Keratinocyte (primary cell): ENCODE measurements at regions not wholly inside any gene's neighbourhood (a gene's known extent, or its start where the extent isn't known, plus 50 kb on each side); places are given as distances from the start of the nearest gene placed in this dataset.
"Not testable (repeated sequence)": the region's sequence is repeated elsewhere in the genome, so short reads cannot be mapped to it uniquely, and the experiment has no call there.

ENCODE experiments used
- EZH2 ChIP-seq: IDR thresholded peaks from one replicate; pipeline ENCODE4 v1.6.1; 2012; ENCODE audit warnings: inconsistent platforms, mild to moderate bottlenecking, low read length, moderate library complexity
- TF ChIP-seq, protein P1 (sequence below), 3 experiments: IDR thresholded peaks in 1 of 3; conservative IDR thresholded peaks in 1 of 3; optimal IDR thresholded peaks in 1 of 3; 2 replicates in 2 of 3; 3 replicates in 1 of 3; pipeline versions ENCODE3 to v1.5.1; 2011; ENCODE audit warnings: low read length in 3 of 3, mild to moderate bottlenecking in 3 of 3, moderate library complexity in 2 of 3, control low read depth in 1 of 3, inconsistent platforms in 1 of 3; ENCODE audit not compliant: insufficient read depth in 2 of 3; ENCODE audit errors: extremely low read depth in 1 of 3

DNA sequence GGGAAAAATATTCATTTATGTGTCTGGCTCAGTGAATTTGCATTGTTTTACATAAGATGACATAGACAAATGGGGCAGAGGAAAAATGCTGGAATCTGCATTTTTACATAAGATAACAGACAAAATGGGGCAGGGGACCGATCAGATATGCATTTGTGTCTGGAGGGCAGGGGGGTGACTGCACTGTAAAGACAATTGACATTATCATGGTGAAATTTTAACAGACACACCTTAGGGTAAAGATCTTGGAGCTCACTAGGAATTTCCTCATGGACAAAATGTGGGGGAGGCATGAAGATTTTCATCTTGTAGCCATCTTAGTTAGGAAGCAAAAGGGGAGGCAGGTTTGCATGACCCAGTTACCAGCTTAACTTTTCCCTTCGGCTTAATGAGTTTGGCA is 51.4 kb upstream of the GOLGA8O start:
- TF ChIP-seq, protein P1, sequence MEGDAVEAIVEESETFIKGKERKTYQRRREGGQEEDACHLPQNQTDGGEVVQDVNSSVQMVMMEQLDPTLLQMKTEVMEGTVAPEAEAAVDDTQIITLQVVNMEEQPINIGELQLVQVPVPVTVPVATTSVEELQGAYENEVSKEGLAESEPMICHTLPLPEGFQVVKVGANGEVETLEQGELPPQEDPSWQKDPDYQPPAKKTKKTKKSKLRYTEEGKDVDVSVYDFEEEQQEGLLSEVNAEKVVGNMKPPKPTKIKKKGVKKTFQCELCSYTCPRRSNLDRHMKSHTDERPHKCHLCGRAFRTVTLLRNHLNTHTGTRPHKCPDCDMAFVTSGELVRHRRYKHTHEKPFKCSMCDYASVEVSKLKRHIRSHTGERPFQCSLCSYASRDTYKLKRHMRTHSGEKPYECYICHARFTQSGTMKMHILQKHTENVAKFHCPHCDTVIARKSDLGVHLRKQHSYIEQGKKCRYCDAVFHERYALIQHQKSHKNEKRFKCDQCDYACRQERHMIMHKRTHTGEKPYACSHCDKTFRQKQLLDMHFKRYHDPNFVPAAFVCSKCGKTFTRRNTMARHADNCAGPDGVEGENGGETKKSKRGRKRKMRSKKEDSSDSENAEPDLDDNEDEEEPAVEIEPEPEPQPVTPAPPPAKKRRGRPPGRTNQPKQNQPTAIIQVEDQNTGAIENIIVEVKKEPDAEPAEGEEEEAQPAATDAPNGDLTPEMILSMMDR (optimal IDR thresholded peaks at IDR 0.05 in 1 of 3, IDR thresholded peaks at IDR 0.05 in 1 of 3, conservative IDR thresholded peaks at IDR 0.05 in 1 of 3; ENCODE audit: extremely low read depth in 1 of 3, insufficient read depth in 2 of 3, low read length in 3 of 3) = not testable (repeated sequence)
- not testable (repeated sequence) for TF ChIP-seq EZH2
